Fibroblast of pulmonary artery (primary cell): ENCODE measurements at regions not wholly inside any gene's neighbourhood (a gene's known extent, or its start where the extent isn't known, plus 50 kb on each side); places are given as distances from the start of the nearest gene placed in this dataset.

Source experiments
- DNase-seq: peaks from one replicate; pipeline ENCODE4 v3.0.0-alpha.2; 2010; ENCODE audit warnings: low read depth
- H3K4me3 ChIP-seq: replicated peaks from 2 replicates; pipeline ENCODE4 v1.5.1; 2011; ENCODE audit warnings: low read depth, mild to moderate bottlenecking, control low read depth, low read length, moderate library complexity
- CTCF ChIP-seq: IDR thresholded peaks from 2 replicates; pipeline ENCODE4 v1.5.1; 2011; ENCODE audit warnings: mild to moderate bottlenecking, control low read depth, low read length, inconsistent platforms; ENCODE audit errors: missing control alignments

GRCh38 chr18:44321868-44322590 lies 358.7 kb upstream of the SETBP1 start:
- no peak overlapping the region for H3K4me3 ChIP-seq
- TF ChIP-seq CTCF, result no peak
- no peak for DNase-seq

- no peak for TF ChIP-seq CTCF
- DNase-seq, result no peak
- H3K4me3 ChIP-seq, result no peak overlapping the region
Measured at GRCh38 chr18:44323125-44323524, 357.6 kb upstream of the SETBP1 start.

GRCh38 chr18:44324361-44324760 lies 356.3 kb upstream of the SETBP1 start:
- TF ChIP-seq CTCF, result no peak
- H3K4me3 ChIP-seq, result no peak overlapping the region
- no peak for DNase-seq

- DNase-seq, result peak; percentile 87
Measured at GRCh38 chr18:44325903-44326635, 354.6 kb upstream of the SETBP1 start.

GRCh38 chr18:44331656-44332570 lies 348.8 kb upstream of the SETBP1 start:
- H3K4me3 ChIP-seq, result no peak overlapping the region
- DNase-seq, result no peak
- no peak for TF ChIP-seq CTCF

More at GRCh38 chr18:44325903-44326635, 354.6 kb upstream of the SETBP1 start:
- H3K4me3 ChIP-seq, result no peak overlapping the region
- TF ChIP-seq CTCF, result peak; percentile 78

- TF ChIP-seq CTCF, result no peak
- H3K4me3 ChIP-seq, result no peak overlapping the region
- no peak for DNase-seq
Measured at GRCh38 chr18:44341759-44342158, 338.9 kb upstream of the SETBP1 start.
